A549 (cell line): ENCODE measurements at regions not wholly inside any gene's neighbourhood (a gene's known extent, or its start where the extent isn't known, plus 50 kb on each side); places are given as distances from the start of the nearest gene placed in this dataset.

Experiments used
- ATAC-seq, 2 experiments: fragments of 200-7000 bp in 1 of 2; fragments of >200 bp in 1 of 2; cut with Nextera tagmentation in 1 of 2; cut with Tn5 transposase in 1 of 2; 3 replicates each; pipeline versions ENCODE4 v1.8.0 to v1.9.1; 2018 to 2020; ENCODE audit warnings: mild to moderate bottlenecking in 1 of 2, moderate library complexity in 1 of 2
- CTCF ChIA-PET: fragments of 300-600 bp; sonication (Branson Sonifier 250); formaldehyde crosslinking; extraction: SDS; loops from one replicate; lab custom pipeline; 2021; ENCODE audit warnings: antibody characterized with exemption, inconsistent platforms; lab: Yijun Ruan, JAX
- POLR2A ChIA-PET: fragments of 350-600 bp; formaldehyde crosslinking; extraction: SDS; loops from one replicate; lab custom pipeline; 2021; ENCODE audit warnings: antibody characterized with exemption, inconsistent platforms; lab: Yijun Ruan, JAX
- DNase-seq, 2 experiments: peaks; one replicate each; pipeline versions ENCODE4 v3.0.0 to v3.0.0-alpha.2; 2011 to 2016; ENCODE audit warnings: low read depth in 1 of 2, low spot score in 1 of 2
- FAIRE-seq: peaks from 2 replicates; lab custom pipeline; 2011; peaks lifted over from hg19 to GRCh38; lab: Jason Lieb, UNC
- H3K27ac ChIP-seq, 2 experiments: fragments of >200 bp; sonication (Bioruptor Twin); formaldehyde crosslinking; 3 replicates each; pipeline ENCODE4 v1.5.1; 2016 to 2017
- H3K4me1 ChIP-seq: fragments of >200 bp; sonication (Bioruptor Twin); formaldehyde crosslinking; 3 replicates; pipeline ENCODE4 v1.6.1; 2016
- H3K4me2 ChIP-seq: fragments of >200 bp; sonication (Bioruptor Twin); formaldehyde crosslinking; 3 replicates; pipeline ENCODE4 v1.6.1; 2016
- H3K4me3 ChIP-seq: fragments of >200 bp; sonication (Bioruptor Twin); formaldehyde crosslinking; 3 replicates; pipeline ENCODE4 v1.5.1; 2016
- H3K9me3 ChIP-seq: fragments of >200 bp; sonication (Bioruptor Twin); formaldehyde crosslinking; 3 replicates; pipeline ENCODE4 v1.6.1; 2016
- BCL3 ChIP-seq: fragments of >200 bp; sonication (Bioruptor Twin); formaldehyde crosslinking; IDR thresholded peaks from 3 replicates; pipeline ENCODE4 v1.6.1; 2016
- CTCF ChIP-seq: fragments of >200 bp; sonication (Bioruptor Twin); formaldehyde crosslinking; IDR thresholded peaks from 3 replicates; pipeline ENCODE4 v1.5.1; 2016
- FOSB ChIP-seq: fragments of 250-450 bp; sonication (Bioruptor Pico); IDR thresholded peaks from 2 replicates; pipeline ENCODE4 v1.5.0; 2020; ENCODE audit warnings: mild to moderate bottlenecking, moderate library complexity
- FOXS1 ChIP-seq: fragments of 250-450 bp; sonication (Bioruptor Pico); IDR thresholded peaks from 2 replicates; pipeline ENCODE4 v1.5.0; 2020; ENCODE audit warnings: mild to moderate bottlenecking, moderate library complexity
- GATA3 ChIP-seq: IDR thresholded peaks from 2 replicates; pipeline ENCODE4 v1.6.1; 2012; ENCODE audit warnings: borderline replicate concordance
- HDAC2 ChIP-seq: fragments of 200-600 bp; sonication (generic); IDR thresholded peaks from 2 replicates; pipeline ENCODE4 v1.6.1; 2016
- HOXB13 ChIP-seq: fragments of 250-450 bp; sonication (Bioruptor Pico); IDR thresholded peaks from 2 replicates; pipeline ENCODE4 v1.5.0; 2020; ENCODE audit warnings: low read depth, mild to moderate bottlenecking, moderate library complexity
- MYC ChIP-seq: IDR thresholded peaks from 2 replicates; pipeline ENCODE4 v1.6.1; 2012; ENCODE audit warnings: mild to moderate bottlenecking, inconsistent platforms, low read length, improper control_type of control experiment, borderline replicate concordance
- NFE2L2 ChIP-seq: fragments of 150-350 bp; conservative IDR thresholded peaks from 2 replicates; pipeline ENCODE4 v1.6.1; 2014; ENCODE audit warnings: low read length
- PBX3 ChIP-seq: IDR thresholded peaks from 2 replicates; pipeline ENCODE4 v1.6.1; 2012
- POLR2A ChIP-seq: IDR thresholded peaks from 2 replicates; pipeline ENCODE4 v1.6.1; 2012; ENCODE audit warnings: mild to moderate bottlenecking, low read length
- REST ChIP-seq: fragments of 200-600 bp; sonication (generic); IDR thresholded peaks from 2 replicates; pipeline ENCODE4 v1.6.1; 2016; ENCODE audit warnings: antibody characterized with exemption, mild to moderate bottlenecking, moderate library complexity
- RNF2 ChIP-seq: fragments of 200-600 bp; sonication (generic); IDR thresholded peaks from 2 replicates; pipeline ENCODE4 v1.6.1; 2016; ENCODE audit warnings: low read depth, mild to moderate bottlenecking, antibody characterized with exemption, moderate library complexity, borderline replicate concordance
- SMC3 ChIP-seq: fragments of >200 bp; sonication (Bioruptor Twin); formaldehyde crosslinking; IDR thresholded peaks from 3 replicates; pipeline ENCODE4 v1.6.1; 2018; ENCODE audit warnings: inconsistent platforms
- SREBF2 ChIP-seq: fragments of 450-650 bp; IDR thresholded peaks from 2 replicates; pipeline ENCODE4 v1.6.1; 2014; ENCODE audit warnings: mild to moderate bottlenecking, moderate library complexity
- USF2 ChIP-seq: fragments of 450-650 bp; IDR thresholded peaks from 2 replicates; pipeline ENCODE4 v1.6.1; 2014; ENCODE audit warnings: antibody characterized with exemption
- ZNF302 ChIP-seq: fragments of 250-450 bp; sonication (Bioruptor Pico); IDR thresholded peaks from 2 replicates; pipeline ENCODE4 v1.9.0; 2021; ENCODE audit warnings: inconsistent platforms, mild to moderate bottlenecking, moderate library complexity
- ZSCAN20 ChIP-seq: fragments of 250-450 bp; sonication (Bioruptor Pico); IDR thresholded peaks from 2 replicates; pipeline ENCODE4 v1.8.0; 2022; ENCODE audit warnings: mild to moderate bottlenecking, moderate library complexity
- WGBS: methylation state at CpG from one replicate; pipeline ENCODE4 v1.1.6; 2017; ENCODE audit errors: missing lambda C conversion rate; 5-methylcytosine and 5-hydroxymethylcytosine counted together

GRCh38 chr1:19563324-19564097 is 78.2 kb upstream of the CAPZB start:
- Histone ChIP-seq H3K4me1 (no peaks in the 10 kb centered on the region), H3K4me2 (no peak overlapping the region), H3K27ac (no peak overlapping the region)
- ATAC-seq: no peak
- POLR2A ChIA-PET: no interaction called here
- TF ChIP-seq NFE2L2 (no peak), USF2 (no peak), SREBF2 (no peak), POLR2A (no peak), CTCF (no peak), MYC (no peak), BCL3 (no peak), REST (no peak), RNF2 (no peak), ZSCAN20 (CRISPR knock-in tag) (no peak)
- TF ChIP-seq, all 56 proteins: peak for 0
- CTCF ChIA-PET: interaction anchor here (1.6 kb wide), 1 partner anchor 10 kb away, joined by 4 read pairs; no protein-coding TSS in a partner anchor
- Histone ChIP-seq H3K9me3 (no peaks in the 10 kb centered on the region), H3K4me3 (no peak overlapping the region)
- 81% methylated on average over 14 of the region's 15 CpGs for WGBS
- FAIRE-seq (no peak), DNase-seq (no peak)

GRCh38 chr1:19562847-19563246 is 77.5 kb upstream of the CAPZB start:
- no peaks in the 10 kb centered on the region for H3K9me3 ChIP-seq
- no peak for ATAC-seq
- no peak for DNase-seq
- no peak for FAIRE-seq
- WGBS: 60% methylated on average over 2 of the region's 2 CpGs
- H3K27ac ChIP-seq: no peak overlapping the region
- CTCF ChIA-PET: interaction anchor here (1.6 kb wide), 1 partner anchor 11 kb away, joined by 4 read pairs; no protein-coding TSS in a partner anchor
- no peak overlapping the region for H3K4me3 ChIP-seq
- no peak for TF ChIP-seq PBX3
- no peak for TF ChIP-seq FOSB
- TF ChIP-seq HDAC2: no peak
- TF ChIP-seq GATA3: no peak
- TF ChIP-seq HOXB13 (CRISPR knock-in tag): no peak
- TF ChIP-seq ZNF302 (CRISPR knock-in tag): no peak
- TF ChIP-seq FOXS1 (CRISPR knock-in tag): no peak
- TF ChIP-seq SMC3: no peak
- H3K4me2 ChIP-seq: no peak overlapping the region
- H3K4me1 ChIP-seq: no peaks in the 10 kb centered on the region
- POLR2A ChIA-PET: no interaction called here
